Esophagus squamous epithelium (tissue), 5 donors: ENCODE measurements at regions not wholly inside any gene's neighbourhood (a gene's known extent, or its start where the extent isn't known, plus 50 kb on each side); places are given as distances from the start of the nearest gene placed in this dataset.

Source experiments
- DNase-seq: peaks from one replicate; lab custom pipeline; 2025; lab: John Stamatoyannopoulos, UW
- H3K27ac ChIP-seq, 4 donors: fragments of 200-600 bp; sonication (generic); one replicate each; pipeline ENCODE4 v1.5.1; 2016 to 2019; ENCODE audit warnings: mild to moderate bottlenecking in 1 of 4
- H3K27me3 ChIP-seq, 4 donors: fragments of 200-600 bp; sonication (generic); 1 replicate in 3 of 4; 2 replicates in 1 of 4; pipeline versions ENCODE4 v1.5.1 to v1.6.0; 2017 to 2021; ENCODE audit warnings: antibody characterized with exemption in 1 of 4
- H3K36me3 ChIP-seq, 3 donors: fragments of 200-600 bp; sonication (generic); one replicate each; pipeline ENCODE4 v1.5.1; 2016 to 2019
- H3K4me1 ChIP-seq, 3 donors: fragments of 200-600 bp; sonication (generic); one replicate each; pipeline ENCODE4 v1.5.1; 2017 to 2019
- H3K4me3 ChIP-seq, 4 donors: fragments of 200-600 bp; sonication (generic); 1 replicate in 3 of 4; 2 replicates in 1 of 4; pipeline ENCODE4 v1.5.1; 2016 to 2019; ENCODE audit warnings: mild to moderate bottlenecking in 2 of 4, moderate library complexity in 1 of 4
- H3K9me3 ChIP-seq, 3 donors: fragments of 200-600 bp; sonication (generic); one replicate each; pipeline ENCODE4 v1.5.1; 2016 to 2019
- POLR2A ChIP-seq, 4 donors: fragments of 450-650 bp; IDR thresholded peaks; one replicate each; pipeline ENCODE4 v1.6.1; 2017; ENCODE audit warnings: antibody characterized with exemption in 4 of 4, mild to moderate bottlenecking in 4 of 4, moderate library complexity in 3 of 4
- WGBS, 2 donors: methylation state at CpG; one replicate each; pipeline ENCODE4 v1.1.5; 2018; 5-methylcytosine and 5-hydroxymethylcytosine counted together
- intact Hi-C: fragments of 100-400 bp; cut with DNase I; formaldehyde crosslinking; loops from one replicate; pipeline ENCODE4 v1.15.0; 2022
- TF ChIP-seq, protein P1 (sequence below), 6 experiments: fragments of 450-650 bp in 4 of 6; fragments of 200-600 bp in 2 of 6; sonication (generic) in 2 of 6; IDR thresholded peaks; one replicate each; pipeline ENCODE4 v1.5.1; 2016 to 2019; ENCODE audit warnings: antibody characterized with exemption in 6 of 6, mild to moderate bottlenecking in 4 of 6, moderate library complexity in 4 of 6
- donor health status: DM: yes; HTN: yes; CAD: no.

DNA sequence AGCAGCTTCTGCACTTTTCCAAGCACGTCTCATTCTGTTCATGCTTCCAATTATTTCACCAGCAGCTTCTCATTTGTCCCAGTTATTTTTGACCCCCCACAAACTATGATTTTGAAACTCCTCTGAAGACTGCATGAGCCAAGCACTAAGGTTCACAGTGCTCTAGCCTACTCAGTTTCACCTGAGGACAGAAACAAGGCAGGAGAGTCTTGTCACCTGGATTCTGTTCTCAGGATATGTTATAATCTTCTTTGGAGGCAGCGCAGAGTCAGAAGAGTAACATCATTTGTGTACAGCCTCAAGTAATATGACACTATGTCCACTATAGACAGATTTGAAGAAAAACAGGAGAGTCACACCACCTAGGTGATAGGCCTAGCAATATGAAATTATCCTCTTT, 985.1 kb upstream of the TSPY4 start:
- Histone ChIP-seq H3K4me1 (no peaks in the 10 kb centered on the region), H3K27me3 (no peaks in the 10 kb centered on the region), H3K4me3 (no peak overlapping the region), H3K9me3 (no peaks in the 10 kb centered on the region), H3K36me3 (no peaks in the 10 kb centered on the region), H3K27ac (no peak overlapping the region)
- intact Hi-C loops: no loop called here
- WGBS, 2 donors: 75% methylated on average over 2 of the region's 2 CpGs; no CpG with 5 or more reads in 1 of the 2 donors
- no peak for DNase-seq
- TF ChIP-seq POLR2A (IDR thresholded peaks at IDR 0.05): no peak
- TF ChIP-seq, protein P1, sequence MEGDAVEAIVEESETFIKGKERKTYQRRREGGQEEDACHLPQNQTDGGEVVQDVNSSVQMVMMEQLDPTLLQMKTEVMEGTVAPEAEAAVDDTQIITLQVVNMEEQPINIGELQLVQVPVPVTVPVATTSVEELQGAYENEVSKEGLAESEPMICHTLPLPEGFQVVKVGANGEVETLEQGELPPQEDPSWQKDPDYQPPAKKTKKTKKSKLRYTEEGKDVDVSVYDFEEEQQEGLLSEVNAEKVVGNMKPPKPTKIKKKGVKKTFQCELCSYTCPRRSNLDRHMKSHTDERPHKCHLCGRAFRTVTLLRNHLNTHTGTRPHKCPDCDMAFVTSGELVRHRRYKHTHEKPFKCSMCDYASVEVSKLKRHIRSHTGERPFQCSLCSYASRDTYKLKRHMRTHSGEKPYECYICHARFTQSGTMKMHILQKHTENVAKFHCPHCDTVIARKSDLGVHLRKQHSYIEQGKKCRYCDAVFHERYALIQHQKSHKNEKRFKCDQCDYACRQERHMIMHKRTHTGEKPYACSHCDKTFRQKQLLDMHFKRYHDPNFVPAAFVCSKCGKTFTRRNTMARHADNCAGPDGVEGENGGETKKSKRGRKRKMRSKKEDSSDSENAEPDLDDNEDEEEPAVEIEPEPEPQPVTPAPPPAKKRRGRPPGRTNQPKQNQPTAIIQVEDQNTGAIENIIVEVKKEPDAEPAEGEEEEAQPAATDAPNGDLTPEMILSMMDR (IDR thresholded peaks at IDR 0.05): no peak

DNA sequence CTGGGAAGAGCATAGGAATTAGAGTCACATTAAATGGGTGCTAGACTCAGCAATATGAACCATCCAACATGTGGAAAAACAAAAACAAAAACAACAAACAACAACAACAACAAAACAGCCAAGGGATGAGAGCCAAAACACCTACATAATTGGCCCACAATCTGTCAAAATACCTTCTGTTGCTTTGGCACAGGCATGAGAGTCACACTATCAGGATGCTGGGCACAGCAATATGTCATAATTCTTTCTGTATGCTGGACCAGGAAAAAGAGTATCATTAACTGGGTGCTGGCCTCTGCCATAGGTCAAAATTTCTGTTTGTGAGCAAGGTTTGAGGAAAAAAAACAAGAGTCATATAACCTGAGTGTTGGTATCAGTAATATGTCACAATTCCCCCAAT, 979.1 kb upstream of the TSPY4 start:
- no peaks in the 10 kb centered on the region for H3K4me1 ChIP-seq
- H3K4me3 ChIP-seq: no peak overlapping the region
- intact Hi-C loops: no loop called here
- H3K36me3 ChIP-seq: no peaks in the 10 kb centered on the region
- no peaks in the 10 kb centered on the region for H3K9me3 ChIP-seq
- no peak for DNase-seq
- no peaks in the 10 kb centered on the region for H3K27me3 ChIP-seq
- TF ChIP-seq POLR2A (IDR thresholded peaks at IDR 0.05): no peak
- TF ChIP-seq, protein P1 (IDR thresholded peaks at IDR 0.05): no peak
- no peak overlapping the region for H3K27ac ChIP-seq

- TF ChIP-seq, protein P1 (IDR thresholded peaks at IDR 0.05): no peak
- TF ChIP-seq POLR2A (IDR thresholded peaks at IDR 0.05): no peak
- H3K27me3 ChIP-seq: no peaks in the 10 kb centered on the region
- intact Hi-C loops: no loop called here
- DNase-seq: no peak
- no peaks in the 10 kb centered on the region for H3K4me1 ChIP-seq
- no peaks in the 10 kb centered on the region for H3K9me3 ChIP-seq
- no peak overlapping the region for H3K4me3 ChIP-seq
- H3K27ac ChIP-seq: no peak overlapping the region
- H3K36me3 ChIP-seq: no peaks in the 10 kb centered on the region
- WGBS, 2 donors: 44% methylated on average over 3 of the region's 3 CpGs; no CpG with 5 or more reads in 1 of the 2 donors
Observed at GRCh38 chrY:8361715-8362114, 975.5 kb upstream of the TSPY4 start.

- intact Hi-C loops: no loop called here
- Histone ChIP-seq H3K4me3 (no peak overlapping the region), H3K36me3 (no peaks in the 10 kb centered on the region), H3K27me3 (no peaks in the 10 kb centered on the region), H3K27ac (no peak overlapping the region), H3K9me3 (no peaks in the 10 kb centered on the region), H3K4me1 (no peaks in the 10 kb centered on the region)
- TF ChIP-seq, protein P1 (IDR thresholded peaks at IDR 0.05): no peak
- TF ChIP-seq POLR2A (IDR thresholded peaks at IDR 0.05): no peak
- DNase-seq: no peak
- WGBS, 2 donors: 43% methylated on average over 2 of the region's 3 CpGs; no CpG with 5 or more reads in 1 of the 2 donors
Observed at GRCh38 chrY:8377491-8377890, 959.8 kb upstream of the TSPY4 start.

DNA sequence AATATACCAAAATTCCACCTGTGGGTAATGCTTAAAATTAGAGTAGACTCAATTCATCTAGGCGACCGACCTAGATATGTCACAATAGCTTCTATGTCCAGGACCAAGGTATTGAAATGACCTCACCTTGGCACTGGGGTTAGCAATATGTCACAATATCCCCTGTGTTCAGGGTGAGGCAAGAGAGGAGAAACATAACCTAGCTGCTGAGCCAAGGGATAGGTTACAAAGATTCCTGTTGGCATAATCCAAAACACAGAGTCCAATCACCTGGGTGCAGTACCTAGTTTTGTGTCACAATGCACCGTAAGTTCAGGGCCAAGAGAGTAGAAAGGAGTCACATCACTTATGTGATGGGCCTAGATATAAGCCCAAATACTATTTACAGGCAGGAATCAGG, 957.5 kb upstream of the TSPY4 start:
- DNase-seq: no peak
- no peaks in the 10 kb centered on the region for H3K9me3 ChIP-seq
- no peak overlapping the region for H3K4me3 ChIP-seq
- no peaks in the 10 kb centered on the region for H3K36me3 ChIP-seq
- TF ChIP-seq, protein P1 (IDR thresholded peaks at IDR 0.05): no peak
- no peak for TF ChIP-seq POLR2A (IDR thresholded peaks at IDR 0.05)
- intact Hi-C loops: no loop called here
- no peaks in the 10 kb centered on the region for H3K4me1 ChIP-seq
- WGBS, 2 donors: 100% methylated on average over 3 of the region's 3 CpGs; no CpG with 5 or more reads in 1 of the 2 donors
- no peak overlapping the region for H3K27ac ChIP-seq
- H3K27me3 ChIP-seq: no peaks in the 10 kb centered on the region
